ENCODE measurements at regions not wholly inside any gene's neighbourhood (a gene's known extent, or its start where the extent isn't known, plus 50 kb on each side); places are given as distances from the start of the nearest gene placed in this dataset.
"Not testable (repeated sequence)": the region's sequence is repeated elsewhere in the genome, so short reads cannot be mapped to it uniquely, and the experiment has no call there.

GRCh38 chr6:28623242-28623641, 97.6 kb downstream of the GPX5 start:
- not testable (repeated sequence) for DNase-seq

GRCh38 chr6:28626386-28626785, 100.7 kb downstream of the GPX5 start:
- DNase-seq, result not testable (repeated sequence)

- no peak for DNase-seq
Measured at GRCh38 chr6:28632326-28632851, 106.7 kb downstream of the GPX5 start.

GRCh38 chr6:28633445-28634215, 107.9 kb downstream of the GPX5 start:
- no peak for DNase-seq

- DNase-seq, result no peak
Measured at GRCh38 chr6:28634411-28634760, 108.7 kb downstream of the GPX5 start.

GRCh38 chr6:28634761-28635546, 109.3 kb downstream of the GPX5 start:
- no peak for DNase-seq

GRCh38 chr6:28635547-28636158, 110.0 kb downstream of the GPX5 start:
- no peak for DNase-seq

GRCh38 chr6:28638787-28639430, 113.2 kb downstream of the GPX5 start:
- no peak for DNase-seq

GRCh38 chr6:28639445-28640290, 114.0 kb downstream of the GPX5 start:
- not testable (repeated sequence) for DNase-seq

- no peak for DNase-seq
Measured at GRCh38 chr6:28643017-28643740, 117.5 kb downstream of the GPX5 start.

- DNase-seq, result no peak
Measured at GRCh38 chr6:28646650-28647049, 121.0 kb downstream of the GPX5 start.

- peak; percentile 63 for DNase-seq
Measured at GRCh38 chr6:28648035-28648877, 122.6 kb downstream of the GPX5 start.

GRCh38 chr6:28648878-28649375, 123.2 kb downstream of the GPX5 start:
- DNase-seq, result no peak

- no peak for DNase-seq
Measured at GRCh38 chr6:28651161-28651560, 125.5 kb downstream of the GPX5 start.

- no peak for DNase-seq
Measured at GRCh38 chr6:28653876-28654275, 128.2 kb downstream of the GPX5 start.

GRCh38 chr6:28655164-28655563, 129.5 kb downstream of the GPX5 start:
- no peak for DNase-seq

GRCh38 chr6:28656715-28657114, 131.0 kb downstream of the GPX5 start:
- no peak for DNase-seq

- no peak for DNase-seq
Measured at GRCh38 chr6:28657381-28657768, 131.7 kb downstream of the GPX5 start.

- DNase-seq, result peak; percentile 77
Measured at GRCh38 chr6:28657769-28658465, 132.2 kb downstream of the GPX5 start.
